GM12878 (cell line): ENCODE measurements at regions not wholly inside any gene's neighbourhood (a gene's known extent, or its start where the extent isn't known, plus 50 kb on each side); places are given as distances from the start of the nearest gene placed in this dataset.

ENCODE experiments used
- ATAC-seq: fragments of 200-7000 bp; cut with Tn5 transposase; 3 replicates; pipeline ENCODE4 v1.9.1; 2020; ENCODE audit warnings: mild to moderate bottlenecking, moderate library complexity
- BruUV-seq: library from RNA; stranded (reverse); fragments of 400-500 nt; replicated peaks from 2 replicates; lab custom pipeline; 2021; lab: Mats Ljungman, UMichigan
- CTCF ChIA-PET: fragments of 300-600 bp; sonication (Branson Sonifier 250); formaldehyde crosslinking; extraction: SDS; loops from one replicate; lab custom pipeline; 2021; ENCODE audit warnings: inconsistent platforms; lab: Yijun Ruan, JAX
- POLR2A ChIA-PET: fragments of 350-600 bp; formaldehyde crosslinking; extraction: SDS; loops from one replicate; lab custom pipeline; 2021; ENCODE audit warnings: inconsistent platforms; lab: Charles Lee
- RAD21 ChIA-PET: fragments of 300-600 bp; sonication (Branson Sonifier 250); formaldehyde crosslinking; loops from one replicate; lab custom pipeline; 2023; ENCODE audit warnings: antibody characterized with exemption; ENCODE audit not compliant: unreplicated experiment; lab: Charles Lee
- SMC1A ChIA-PET: fragments of 300-600 bp; sonication (Branson Sonifier 250); formaldehyde crosslinking; loops from one replicate; lab custom pipeline; 2023; ENCODE audit not compliant: unreplicated experiment, uncharacterized antibody; lab: Charles Lee
- DNase-seq: peaks from one replicate; pipeline ENCODE4 v3.0.0-alpha.2; 2011; ENCODE audit warnings: low read depth, low spot score
- FAIRE-seq: peaks from 3 replicates; lab custom pipeline; 2011; peaks lifted over from hg19 to GRCh38; lab: Jason Lieb, UNC
- H2AFZ ChIP-seq: 2 replicates; pipeline ENCODE4 v1.6.0; 2011; ENCODE audit warnings: low read depth, low read length, control low read depth; ENCODE audit not compliant: control insufficient read depth
- H3K27ac ChIP-seq: 2 replicates; pipeline ENCODE4 v1.5.1; 2011; ENCODE audit warnings: control low read depth; ENCODE audit not compliant: control insufficient read depth, insufficient read depth
- H3K27me3 ChIP-seq, 2 experiments: replicated peaks in 1 of 2; 2 replicates each; pipeline versions ENCODE4 v1.6.0 to v1.6.1; 2011; ENCODE audit warnings: low read length in 1 of 2; ENCODE audit not compliant: control insufficient read depth in 2 of 2, insufficient read depth in 2 of 2
- H3K36me3 ChIP-seq, 2 experiments: 2 replicates each; pipeline ENCODE4 v1.5.1; 2011; ENCODE audit warnings: low read length in 1 of 2; ENCODE audit not compliant: control insufficient read depth in 2 of 2, insufficient read depth in 2 of 2
- H3K4me1 ChIP-seq: 2 replicates; pipeline ENCODE4 v1.6.1; 2011; ENCODE audit warnings: mild to moderate bottlenecking, low read length, moderate library complexity, mixed read lengths; ENCODE audit not compliant: control insufficient read depth, insufficient read depth
- H3K4me2 ChIP-seq: 2 replicates; pipeline ENCODE4 v1.6.0; 2011; ENCODE audit warnings: control low read depth; ENCODE audit not compliant: control insufficient read depth, insufficient read depth
- H3K4me3 ChIP-seq: fragments of 200-600 bp; sonication (generic); 2 replicates; pipeline ENCODE4 v1.5.1; 2016
- H3K79me2 ChIP-seq: 2 replicates; pipeline ENCODE4 v1.6.0; 2011; ENCODE audit warnings: low read length; ENCODE audit not compliant: control insufficient read depth, insufficient read depth
- H3K9ac ChIP-seq: 2 replicates; pipeline ENCODE4 v1.8.0; 2011; ENCODE audit warnings: low read length, control low read depth, mixed read lengths; ENCODE audit not compliant: control insufficient read depth, insufficient read depth
- H3K9me3 ChIP-seq: replicated peaks from 3 replicates; pipeline ENCODE4 v1.5.1; 2011; ENCODE audit warnings: mild to moderate bottlenecking, low read length; ENCODE audit not compliant: control insufficient read depth, insufficient read depth
- H4K20me1 ChIP-seq: 2 replicates; pipeline ENCODE4 v1.6.0; 2011; ENCODE audit not compliant: control insufficient read depth, insufficient read depth
- CBX3 ChIP-seq: fragments of 200-600 bp; sonication (generic); IDR thresholded peaks from 2 replicates; pipeline ENCODE4 v1.6.1; 2016; ENCODE audit warnings: low read depth, borderline replicate concordance
- CREB1 ChIP-seq: IDR thresholded peaks from 2 replicates; pipeline ENCODE4 v1.6.1; 2012; ENCODE audit warnings: low read depth, mild to moderate bottlenecking, inconsistent platforms
- EZH2 ChIP-seq: IDR thresholded peaks from 2 replicates; pipeline ENCODE4 v1.6.1; 2012; ENCODE audit warnings: low read depth, mild to moderate bottlenecking, control low read depth, inconsistent platforms, low read length, borderline replicate concordance; ENCODE audit not compliant: control insufficient read depth
- FOXM1 ChIP-seq: IDR thresholded peaks from 2 replicates; pipeline ENCODE4 v1.6.1; 2012; ENCODE audit warnings: low read depth, mild to moderate bottlenecking, inconsistent platforms, low read length, moderate library complexity
- GATAD2B ChIP-seq: fragments of 450-650 bp; conservative IDR thresholded peaks from 2 replicates; pipeline ENCODE4 v1.6.1; 2017; ENCODE audit warnings: low read depth, mild to moderate bottlenecking, moderate library complexity
- HCFC1 ChIP-seq: fragments of 150-350 bp; IDR thresholded peaks from 2 replicates; pipeline ENCODE4 v1.6.1; 2014; ENCODE audit warnings: low read length
- IRF4 ChIP-seq: IDR thresholded peaks from 2 replicates; pipeline ENCODE4 v1.6.1; 2011; ENCODE audit warnings: low read depth, low read length
- MTA2 ChIP-seq: fragments of 450-650 bp; IDR thresholded peaks from 2 replicates; pipeline ENCODE4 v1.6.1; 2016; ENCODE audit warnings: low read depth, mild to moderate bottlenecking, moderate library complexity
- POLR2A ChIP-seq: IDR thresholded peaks from 2 replicates; pipeline ENCODE4 v1.6.1; 2011; ENCODE audit warnings: low read depth, mild to moderate bottlenecking, low read length
- RAD51 ChIP-seq: fragments of 450-650 bp; IDR thresholded peaks from 2 replicates; pipeline ENCODE4 v1.6.1; 2016; ENCODE audit warnings: moderate library complexity, mild to moderate bottlenecking, inconsistent platforms
- RELA ChIP-seq: fragments of 450-650 bp; IDR thresholded peaks from 2 replicates; pipeline ENCODE4 v1.8.0; 2014; ENCODE audit warnings: borderline replicate concordance; ENCODE audit not compliant: partially characterized antibody
- SMC3 ChIP-seq: IDR thresholded peaks from 2 replicates; pipeline ENCODE4 v1.6.1; 2011; ENCODE audit warnings: low read length, improper control_type of control experiment, borderline replicate concordance
- WGBS: methylation state at CpG from one replicate; pipeline ENCODE4 v1.1.6; 2016; ENCODE audit warnings: low lambda C conversion rate; ENCODE audit not compliant: insufficient replicate concordance, insufficient coverage; ENCODE audit errors: missing lambda C conversion rate; 5-methylcytosine and 5-hydroxymethylcytosine counted together
- in situ Hi-C: fragments of 300-500 bp; cut with MboI; formaldehyde crosslinking; loops from 9 replicates; pipeline ENCODE4 v1.14.3; 2018; ENCODE audit warnings: mixed read lengths
- intact Hi-C: fragments of 100-400 bp; cut with micrococcal nuclease; formaldehyde crosslinking; loops from one replicate; pipeline ENCODE4 v1.14.2; 2022; ENCODE audit not compliant: unreplicated experiment
- TF ChIP-seq, protein P1 (sequence below): IDR thresholded peaks from 2 replicates; pipeline ENCODE4 v1.6.1; 2011; ENCODE audit warnings: borderline replicate concordance, low read depth, mild to moderate bottlenecking, moderate library complexity, mixed read lengths, low read length; ENCODE audit not compliant: insufficient read depth; ENCODE audit errors: extremely low read length
- TF ChIP-seq, protein P2 (sequence below): IDR thresholded peaks from 2 replicates; pipeline ENCODE4 v1.6.1; 2012; ENCODE audit warnings: low read depth, low read length, improper control_type of control experiment
- TF ChIP-seq, protein P3 (sequence below): IDR thresholded peaks from 2 replicates; pipeline ENCODE4 v1.6.1; 2012; ENCODE audit warnings: mild to moderate bottlenecking, low read depth, low read length
- TF ChIP-seq, protein P4 (sequence below): fragments of 450-650 bp; IDR thresholded peaks from 2 replicates; pipeline ENCODE4 v1.6.1; 2017; ENCODE audit warnings: mild to moderate bottlenecking, moderate library complexity

DNA sequence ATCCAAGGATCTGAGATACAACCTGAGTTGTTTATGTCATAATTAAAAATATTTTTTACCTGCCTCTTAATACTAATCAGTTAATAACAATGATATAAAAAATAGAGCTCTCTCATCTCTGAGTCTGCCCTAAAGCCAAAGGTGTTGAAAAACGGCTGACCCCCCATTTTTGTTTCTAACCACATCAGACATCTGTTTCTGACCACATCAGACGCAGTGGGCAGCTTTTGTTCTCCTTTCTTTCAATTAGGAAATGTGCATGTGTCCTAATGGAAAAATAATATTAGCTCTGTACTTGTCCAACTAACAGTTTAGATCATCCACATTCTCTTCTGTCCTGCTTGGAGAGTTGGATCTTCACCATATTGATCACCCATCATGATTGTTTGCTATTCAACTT lies 144.6 kb downstream of the SHOX2 start:
- ChIA-PET RAD21 (interaction anchor here (1.0 kb wide), 1 partner anchor 8 kb away, joined by 3 read pairs; no protein-coding TSS in a partner anchor), CTCF (no interaction called here), SMC1A (no interaction called here), POLR2A (no interaction called here)
- no peaks in the 10 kb centered on the region for H3K4me1 ChIP-seq
- no peak overlapping the region for H2AFZ ChIP-seq
- H3K36me3 ChIP-seq: no peaks in the 10 kb centered on the region
- no peak overlapping the region for H3K27ac ChIP-seq
- no peaks in the 10 kb centered on the region for H4K20me1 ChIP-seq
- no peaks in the 10 kb centered on the region for H3K79me2 ChIP-seq
- H3K27me3 ChIP-seq: no peaks in the 10 kb centered on the region
- ATAC-seq (no peak), FAIRE-seq (no peak), DNase-seq (no peak)
- no TSS peak for BruUV-seq
- in situ Hi-C loops (no loop called here), intact Hi-C loops (no loop called here)
- H3K4me3 ChIP-seq: no peak overlapping the region
- TF ChIP-seq EZH2: no peak
- TF ChIP-seq, protein P1, sequence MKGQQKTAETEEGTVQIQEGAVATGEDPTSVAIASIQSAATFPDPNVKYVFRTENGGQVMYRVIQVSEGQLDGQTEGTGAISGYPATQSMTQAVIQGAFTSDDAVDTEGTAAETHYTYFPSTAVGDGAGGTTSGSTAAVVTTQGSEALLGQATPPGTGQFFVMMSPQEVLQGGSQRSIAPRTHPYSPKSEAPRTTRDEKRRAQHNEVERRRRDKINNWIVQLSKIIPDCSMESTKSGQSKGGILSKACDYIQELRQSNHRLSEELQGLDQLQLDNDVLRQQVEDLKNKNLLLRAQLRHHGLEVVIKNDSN: no peak
- no peak for TF ChIP-seq MTA2
- TF ChIP-seq, protein P2, sequence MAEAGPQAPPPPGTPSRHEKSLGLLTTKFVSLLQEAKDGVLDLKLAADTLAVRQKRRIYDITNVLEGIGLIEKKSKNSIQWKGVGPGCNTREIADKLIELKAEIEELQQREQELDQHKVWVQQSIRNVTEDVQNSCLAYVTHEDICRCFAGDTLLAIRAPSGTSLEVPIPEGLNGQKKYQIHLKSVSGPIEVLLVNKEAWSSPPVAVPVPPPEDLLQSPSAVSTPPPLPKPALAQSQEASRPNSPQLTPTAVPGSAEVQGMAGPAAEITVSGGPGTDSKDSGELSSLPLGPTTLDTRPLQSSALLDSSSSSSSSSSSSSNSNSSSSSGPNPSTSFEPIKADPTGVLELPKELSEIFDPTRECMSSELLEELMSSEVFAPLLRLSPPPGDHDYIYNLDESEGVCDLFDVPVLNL: no peak
- TF ChIP-seq, protein P3, sequence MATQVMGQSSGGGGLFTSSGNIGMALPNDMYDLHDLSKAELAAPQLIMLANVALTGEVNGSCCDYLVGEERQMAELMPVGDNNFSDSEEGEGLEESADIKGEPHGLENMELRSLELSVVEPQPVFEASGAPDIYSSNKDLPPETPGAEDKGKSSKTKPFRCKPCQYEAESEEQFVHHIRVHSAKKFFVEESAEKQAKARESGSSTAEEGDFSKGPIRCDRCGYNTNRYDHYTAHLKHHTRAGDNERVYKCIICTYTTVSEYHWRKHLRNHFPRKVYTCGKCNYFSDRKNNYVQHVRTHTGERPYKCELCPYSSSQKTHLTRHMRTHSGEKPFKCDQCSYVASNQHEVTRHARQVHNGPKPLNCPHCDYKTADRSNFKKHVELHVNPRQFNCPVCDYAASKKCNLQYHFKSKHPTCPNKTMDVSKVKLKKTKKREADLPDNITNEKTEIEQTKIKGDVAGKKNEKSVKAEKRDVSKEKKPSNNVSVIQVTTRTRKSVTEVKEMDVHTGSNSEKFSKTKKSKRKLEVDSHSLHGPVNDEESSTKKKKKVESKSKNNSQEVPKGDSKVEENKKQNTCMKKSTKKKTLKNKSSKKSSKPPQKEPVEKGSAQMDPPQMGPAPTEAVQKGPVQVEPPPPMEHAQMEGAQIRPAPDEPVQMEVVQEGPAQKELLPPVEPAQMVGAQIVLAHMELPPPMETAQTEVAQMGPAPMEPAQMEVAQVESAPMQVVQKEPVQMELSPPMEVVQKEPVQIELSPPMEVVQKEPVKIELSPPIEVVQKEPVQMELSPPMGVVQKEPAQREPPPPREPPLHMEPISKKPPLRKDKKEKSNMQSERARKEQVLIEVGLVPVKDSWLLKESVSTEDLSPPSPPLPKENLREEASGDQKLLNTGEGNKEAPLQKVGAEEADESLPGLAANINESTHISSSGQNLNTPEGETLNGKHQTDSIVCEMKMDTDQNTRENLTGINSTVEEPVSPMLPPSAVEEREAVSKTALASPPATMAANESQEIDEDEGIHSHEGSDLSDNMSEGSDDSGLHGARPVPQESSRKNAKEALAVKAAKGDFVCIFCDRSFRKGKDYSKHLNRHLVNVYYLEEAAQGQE: no peak
- no peak for TF ChIP-seq SMC3
- no peak for TF ChIP-seq RELA
- TF ChIP-seq POLR2A: no peak
- no peak for TF ChIP-seq GATAD2B
- TF ChIP-seq RAD51: no peak
- no peak for TF ChIP-seq FOXM1
- no peak for TF ChIP-seq IRF4
- TF ChIP-seq, protein P4, sequence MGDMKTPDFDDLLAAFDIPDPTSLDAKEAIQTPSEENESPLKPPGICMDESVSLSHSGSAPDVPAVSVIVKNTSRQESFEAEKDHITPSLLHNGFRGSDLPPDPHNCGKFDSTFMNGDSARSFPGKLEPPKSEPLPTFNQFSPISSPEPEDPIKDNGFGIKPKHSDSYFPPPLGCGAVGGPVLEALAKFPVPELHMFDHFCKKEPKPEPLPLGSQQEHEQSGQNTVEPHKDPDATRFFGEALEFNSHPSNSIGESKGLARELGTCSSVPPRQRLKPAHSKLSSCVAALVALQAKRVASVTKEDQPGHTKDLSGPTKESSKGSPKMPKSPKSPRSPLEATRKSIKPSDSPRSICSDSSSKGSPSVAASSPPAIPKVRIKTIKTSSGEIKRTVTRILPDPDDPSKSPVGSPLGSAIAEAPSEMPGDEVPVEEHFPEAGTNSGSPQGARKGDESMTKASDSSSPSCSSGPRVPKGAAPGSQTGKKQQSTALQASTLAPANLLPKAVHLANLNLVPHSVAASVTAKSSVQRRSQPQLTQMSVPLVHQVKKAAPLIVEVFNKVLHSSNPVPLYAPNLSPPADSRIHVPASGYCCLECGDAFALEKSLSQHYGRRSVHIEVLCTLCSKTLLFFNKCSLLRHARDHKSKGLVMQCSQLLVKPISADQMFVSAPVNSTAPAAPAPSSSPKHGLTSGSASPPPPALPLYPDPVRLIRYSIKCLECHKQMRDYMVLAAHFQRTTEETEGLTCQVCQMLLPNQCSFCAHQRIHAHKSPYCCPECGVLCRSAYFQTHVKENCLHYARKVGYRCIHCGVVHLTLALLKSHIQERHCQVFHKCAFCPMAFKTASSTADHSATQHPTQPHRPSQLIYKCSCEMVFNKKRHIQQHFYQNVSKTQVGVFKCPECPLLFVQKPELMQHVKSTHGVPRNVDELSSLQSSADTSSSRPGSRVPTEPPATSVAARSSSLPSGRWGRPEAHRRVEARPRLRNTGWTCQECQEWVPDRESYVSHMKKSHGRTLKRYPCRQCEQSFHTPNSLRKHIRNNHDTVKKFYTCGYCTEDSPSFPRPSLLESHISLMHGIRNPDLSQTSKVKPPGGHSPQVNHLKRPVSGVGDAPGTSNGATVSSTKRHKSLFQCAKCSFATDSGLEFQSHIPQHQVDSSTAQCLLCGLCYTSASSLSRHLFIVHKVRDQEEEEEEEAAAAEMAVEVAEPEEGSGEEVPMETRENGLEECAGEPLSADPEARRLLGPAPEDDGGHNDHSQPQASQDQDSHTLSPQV: no peak
- no peak for TF ChIP-seq HCFC1
- no peak for TF ChIP-seq CBX3
- TF ChIP-seq CREB1: no peak
- H3K4me2 ChIP-seq: no peak overlapping the region
- no peak overlapping the region for H3K9ac ChIP-seq
- 21% methylated on average over 2 of the region's 2 CpGs for WGBS
- H3K9me3 ChIP-seq: no peaks in the 10 kb centered on the region
